Neutrophil (primary cell): ENCODE measurements at regions not wholly inside any gene's neighbourhood (a gene's known extent, or its start where the extent isn't known, plus 50 kb on each side); places are given as distances from the start of the nearest gene placed in this dataset.
"Not testable (repeated sequence)": the region's sequence is repeated elsewhere in the genome, so short reads cannot be mapped to it uniquely, and the experiment has no call there.

ENCODE experiments used
- H3K27ac ChIP-seq: fragments of 200-600 bp; sonication (generic); 2 replicates; pipeline ENCODE4 v1.5.1; 2016; ENCODE audit warnings: mild to moderate bottlenecking, moderate library complexity
- H3K27me3 ChIP-seq: fragments of 200-600 bp; sonication (generic); 2 replicates; pipeline ENCODE4 v1.6.0; 2016; ENCODE audit warnings: mild to moderate bottlenecking
- H3K36me3 ChIP-seq: fragments of 200-600 bp; sonication (generic); 2 replicates; pipeline ENCODE4 v1.5.1; 2017
- H3K4me1 ChIP-seq, 2 experiments: fragments of 200-600 bp in 1 of 2; sonication (generic) in 1 of 2; 1 replicate in 1 of 2; 2 replicates in 1 of 2; pipeline versions ENCODE4 v1.5.1 to v1.6.1; 2013 to 2016; ENCODE audit warnings: low read depth in 1 of 2, low read length in 1 of 2, mild to moderate bottlenecking in 1 of 2, moderate library complexity in 1 of 2; ENCODE audit not compliant: control insufficient read depth in 1 of 2, insufficient read depth in 1 of 2
- H3K4me3 ChIP-seq, 2 experiments: fragments of 200-600 bp in 1 of 2; sonication (generic) in 1 of 2; 1 replicate in 1 of 2; 2 replicates in 1 of 2; pipeline ENCODE4 v1.5.1; 2013 to 2016; ENCODE audit warnings: low read depth in 1 of 2, low read length in 1 of 2, mild to moderate bottlenecking in 1 of 2, moderate library complexity in 1 of 2
- H3K9me3 ChIP-seq: fragments of 200-600 bp; sonication (generic); 2 replicates; pipeline ENCODE4 v1.5.1; 2016
- TF ChIP-seq, protein P1 (sequence below): fragments of 200-600 bp; sonication (generic); IDR thresholded peaks from 2 replicates; pipeline ENCODE4 v1.5.1; 2016; ENCODE audit warnings: antibody characterized with exemption

DNA sequence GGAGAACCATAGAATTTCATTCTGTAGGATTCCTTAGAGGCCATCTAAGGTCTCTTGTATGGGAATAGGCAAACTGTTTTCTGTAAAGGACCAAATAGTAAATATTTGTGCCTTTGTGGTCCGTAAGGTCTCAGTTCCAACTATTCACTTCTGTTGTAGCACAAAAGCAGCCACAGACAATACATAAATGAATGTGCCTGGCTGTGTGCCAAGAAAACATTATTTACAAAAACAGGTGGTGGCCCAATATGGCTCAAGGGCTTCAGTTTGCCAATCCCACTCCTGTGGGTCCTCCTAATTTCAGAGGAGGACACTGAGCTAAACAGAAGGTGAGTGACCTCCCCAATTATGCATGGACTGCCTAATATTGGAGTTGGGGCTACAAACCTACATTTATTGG is 67.6 kb upstream of the EDEM3 start:
- H3K4me3 ChIP-seq: no peak overlapping the region
- peak overlapping the region; percentile 44 for H3K27ac ChIP-seq
- H3K4me1 ChIP-seq: peaks cover 38 to 44% of the 10 kb centered on the region in 2 experiments
- H3K36me3 ChIP-seq: peaks cover 82% of the 10 kb centered on the region
- no peaks in the 10 kb centered on the region for H3K27me3 ChIP-seq
- TF ChIP-seq, protein P1, sequence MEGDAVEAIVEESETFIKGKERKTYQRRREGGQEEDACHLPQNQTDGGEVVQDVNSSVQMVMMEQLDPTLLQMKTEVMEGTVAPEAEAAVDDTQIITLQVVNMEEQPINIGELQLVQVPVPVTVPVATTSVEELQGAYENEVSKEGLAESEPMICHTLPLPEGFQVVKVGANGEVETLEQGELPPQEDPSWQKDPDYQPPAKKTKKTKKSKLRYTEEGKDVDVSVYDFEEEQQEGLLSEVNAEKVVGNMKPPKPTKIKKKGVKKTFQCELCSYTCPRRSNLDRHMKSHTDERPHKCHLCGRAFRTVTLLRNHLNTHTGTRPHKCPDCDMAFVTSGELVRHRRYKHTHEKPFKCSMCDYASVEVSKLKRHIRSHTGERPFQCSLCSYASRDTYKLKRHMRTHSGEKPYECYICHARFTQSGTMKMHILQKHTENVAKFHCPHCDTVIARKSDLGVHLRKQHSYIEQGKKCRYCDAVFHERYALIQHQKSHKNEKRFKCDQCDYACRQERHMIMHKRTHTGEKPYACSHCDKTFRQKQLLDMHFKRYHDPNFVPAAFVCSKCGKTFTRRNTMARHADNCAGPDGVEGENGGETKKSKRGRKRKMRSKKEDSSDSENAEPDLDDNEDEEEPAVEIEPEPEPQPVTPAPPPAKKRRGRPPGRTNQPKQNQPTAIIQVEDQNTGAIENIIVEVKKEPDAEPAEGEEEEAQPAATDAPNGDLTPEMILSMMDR: no peak
- H3K9me3 ChIP-seq: no peaks in the 10 kb centered on the region

DNA sequence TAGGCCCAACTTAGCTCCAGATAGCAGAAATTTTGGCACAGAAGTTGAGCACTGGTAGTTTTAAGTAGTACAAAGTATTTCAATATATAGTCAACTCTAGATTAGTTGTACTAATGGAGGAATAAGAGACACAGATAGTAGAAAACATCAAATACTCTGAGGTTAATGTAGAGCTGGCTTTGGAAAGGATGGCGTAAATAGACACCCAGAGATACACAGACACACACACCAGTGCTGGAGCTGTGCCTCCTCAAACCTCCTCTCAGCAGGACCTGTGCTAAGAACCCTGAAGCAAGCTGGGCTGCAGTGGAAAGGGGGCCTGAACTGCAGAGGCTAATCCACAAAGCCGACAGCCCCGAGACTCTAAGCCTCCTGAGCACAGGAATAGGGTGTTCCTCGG is 67.0 kb upstream of the EDEM3 start:
- Histone ChIP-seq H3K9me3 (no peaks in the 10 kb centered on the region), H3K36me3 (peaks cover 82% of the 10 kb centered on the region), H3K27ac (peak overlapping the region; percentile 44), H3K4me3 (no peak overlapping the region), H3K27me3 (no peaks in the 10 kb centered on the region), H3K4me1 (peaks cover 38 to 44% of the 10 kb centered on the region in 2 experiments)
- TF ChIP-seq, protein P1: no peak

DNA sequence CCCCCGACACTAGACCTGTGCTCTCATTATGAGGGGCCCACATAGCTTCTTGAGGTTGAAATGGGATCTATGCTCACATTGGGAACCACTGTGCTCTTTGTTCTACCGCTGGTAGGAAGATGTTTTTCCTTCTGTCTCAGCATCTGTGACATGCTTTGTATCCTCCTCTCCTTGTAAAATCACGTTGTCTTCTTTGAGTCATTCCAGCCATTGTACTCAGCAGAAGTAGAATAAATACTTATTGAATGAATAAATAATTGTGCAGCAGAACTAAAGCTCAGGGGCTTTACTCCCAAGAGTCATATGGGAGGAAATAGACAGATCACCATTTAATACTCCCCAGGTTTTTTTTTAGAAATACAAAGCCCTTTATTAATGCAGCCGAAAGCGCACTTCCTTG is 66.3 kb upstream of the EDEM3 start:
- Histone ChIP-seq H3K4me3 (no peak overlapping the region), H3K27ac (no peak overlapping the region), H3K9me3 (no peaks in the 10 kb centered on the region), H3K36me3 (peaks cover 79% of the 10 kb centered on the region), H3K4me1 (peaks cover 34 to 38% of the 10 kb centered on the region in 2 experiments), H3K27me3 (no peaks in the 10 kb centered on the region)
- TF ChIP-seq, protein P1: no peak

DNA sequence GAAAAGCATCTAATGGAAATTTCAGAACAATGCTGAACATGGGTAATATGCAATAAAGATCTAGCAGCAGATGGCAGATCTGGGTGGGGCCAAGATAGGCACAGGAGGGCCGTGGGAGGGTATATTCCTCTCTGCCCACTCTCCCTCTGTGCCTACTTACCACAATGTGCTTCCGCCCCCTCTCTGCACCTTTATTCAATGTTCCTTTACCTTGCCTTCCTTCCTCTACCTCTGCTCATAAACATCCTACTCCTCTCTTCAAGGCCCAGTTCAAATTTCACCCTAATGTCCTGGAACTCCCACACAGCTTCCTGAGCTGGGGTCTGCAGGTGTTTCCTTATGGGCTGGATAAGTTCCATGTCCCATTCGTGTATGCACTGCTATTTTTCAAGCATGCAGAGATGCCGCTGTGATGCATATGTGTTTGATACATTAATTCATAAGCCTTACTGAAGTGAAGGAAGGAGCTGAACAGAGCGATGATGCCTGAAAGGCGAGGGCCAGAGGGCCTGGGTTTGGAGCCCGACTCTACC is 65.6 kb upstream of the EDEM3 start:
- TF ChIP-seq, protein P1: no peak
- peaks cover 28 to 31% of the 10 kb centered on the region in 2 experiments for H3K4me1 ChIP-seq
- H3K9me3 ChIP-seq: no peaks in the 10 kb centered on the region
- H3K27ac ChIP-seq: no peak overlapping the region
- H3K36me3 ChIP-seq: peaks cover 85% of the 10 kb centered on the region
- H3K4me3 ChIP-seq: no peak overlapping the region
- no peaks in the 10 kb centered on the region for H3K27me3 ChIP-seq

DNA sequence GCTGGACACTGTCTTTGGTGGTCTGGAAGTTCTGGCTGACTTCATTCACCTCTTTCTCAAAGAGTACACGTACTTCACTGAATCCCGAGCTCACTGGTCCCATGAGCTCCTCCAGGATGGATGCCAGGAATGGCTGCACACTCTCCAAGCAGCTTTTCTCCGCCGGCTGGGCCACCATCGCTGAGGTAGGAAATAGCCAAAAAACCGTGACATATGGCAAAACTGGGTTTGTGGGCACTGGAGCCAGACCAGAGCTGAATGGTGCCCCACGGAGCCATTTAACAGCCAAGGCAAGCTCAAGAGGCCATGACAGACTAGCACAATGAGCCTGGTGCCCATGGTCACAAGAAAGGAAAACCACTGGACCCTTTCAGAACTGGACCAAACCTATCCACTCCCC is 64.0 kb upstream of the EDEM3 start:
- peaks cover 88% of the 10 kb centered on the region for H3K36me3 ChIP-seq
- H3K4me3 ChIP-seq: no peak overlapping the region
- H3K4me1 ChIP-seq: peaks cover 11 to 15% of the 10 kb centered on the region in 2 experiments
- H3K27me3 ChIP-seq: no peaks in the 10 kb centered on the region
- no peak overlapping the region for H3K27ac ChIP-seq
- H3K9me3 ChIP-seq: no peaks in the 10 kb centered on the region
- TF ChIP-seq, protein P1: no peak

DNA sequence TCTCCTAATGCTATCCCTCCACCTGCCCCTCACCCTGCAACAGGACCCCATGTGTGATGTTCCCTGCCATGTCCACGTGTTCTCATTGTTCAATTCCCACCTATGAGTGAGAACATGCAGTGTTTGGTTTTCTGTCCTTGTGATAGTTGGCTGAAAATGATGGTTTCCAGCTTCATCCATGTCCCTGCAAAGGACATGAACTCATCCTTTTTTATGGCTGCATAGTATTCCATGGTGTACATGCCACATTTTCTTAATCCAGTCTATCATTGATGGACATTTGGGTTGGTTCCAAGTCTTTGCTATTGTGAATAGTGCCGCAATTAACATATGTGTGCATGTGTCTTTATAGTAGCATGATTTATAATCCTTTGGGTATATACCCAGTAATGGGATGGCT is 62.3 kb upstream of the EDEM3 start:
- peaks cover 86% of the 10 kb centered on the region for H3K36me3 ChIP-seq
- H3K27ac ChIP-seq, H3K4me3 ChIP-seq, H3K4me1 ChIP-seq, H3K9me3 ChIP-seq, H3K27me3 ChIP-seq: not testable (repeated sequence)
